HG03108 (cell line): ENCODE measurements at regions not wholly inside any gene's neighbourhood (a gene's known extent, or its start where the extent isn't known, plus 50 kb on each side); places are given as distances from the start of the nearest gene placed in this dataset.

Source experiments
- ATAC-seq: cut with Tn5 transposase; IDR thresholded peaks from one replicate; pipeline ENCODE4 v1.9.1; 2021; ENCODE audit warnings: moderate library complexity; ENCODE audit not compliant: unreplicated experiment

DNA sequence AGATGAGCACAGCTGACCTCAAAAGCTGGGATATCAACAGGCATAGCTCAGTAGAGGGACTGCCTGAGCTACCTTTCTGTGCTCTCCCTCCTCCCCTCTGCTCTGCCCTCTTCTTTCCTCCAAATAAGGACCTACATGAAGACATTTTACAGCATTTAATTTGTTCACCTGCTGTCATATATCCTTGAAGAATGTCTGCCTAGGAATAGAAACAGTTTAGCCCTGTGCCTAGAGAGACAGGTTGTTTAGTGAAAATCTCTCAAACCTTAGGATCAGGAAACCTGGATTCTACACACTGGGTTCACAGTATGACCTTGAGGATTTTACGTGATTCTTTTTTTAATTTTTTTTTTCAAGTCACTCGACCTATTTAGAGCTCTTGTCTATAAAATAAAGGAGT is 213.0 kb upstream of the SETBP1 start:
- no peak for ATAC-seq

DNA sequence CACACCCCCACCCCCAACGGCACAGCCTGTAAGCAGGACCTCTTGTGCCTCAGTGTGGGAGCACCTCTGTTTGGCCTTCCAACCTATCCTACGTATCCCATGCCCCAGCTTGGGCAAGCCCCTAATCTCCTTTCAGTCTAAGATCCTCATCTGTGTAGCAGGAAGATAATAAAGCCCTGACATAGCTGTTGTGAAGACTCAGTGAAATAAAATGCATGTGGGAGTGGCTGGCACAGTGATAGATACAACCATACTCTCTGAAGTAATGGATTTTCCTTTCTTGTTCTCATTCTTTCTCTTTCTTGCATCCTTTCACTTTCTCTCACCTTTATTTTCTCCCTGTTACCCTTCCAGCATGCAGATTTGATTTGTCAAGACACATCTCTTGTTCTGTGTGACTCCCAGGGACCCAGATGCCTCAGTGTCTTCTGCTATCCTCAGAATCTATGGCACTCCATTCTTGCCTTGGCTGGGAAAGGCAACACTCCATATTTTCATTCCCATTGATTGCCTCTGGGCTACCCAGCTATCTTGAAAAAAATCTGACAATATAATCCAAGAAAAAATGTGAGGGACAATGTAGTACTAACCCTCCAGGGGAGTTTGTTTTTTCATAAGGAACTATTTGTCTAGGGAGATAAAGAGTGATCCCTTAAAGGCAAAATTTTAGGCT is 207.2 kb upstream of the SETBP1 start:
- no peak for ATAC-seq

DNA sequence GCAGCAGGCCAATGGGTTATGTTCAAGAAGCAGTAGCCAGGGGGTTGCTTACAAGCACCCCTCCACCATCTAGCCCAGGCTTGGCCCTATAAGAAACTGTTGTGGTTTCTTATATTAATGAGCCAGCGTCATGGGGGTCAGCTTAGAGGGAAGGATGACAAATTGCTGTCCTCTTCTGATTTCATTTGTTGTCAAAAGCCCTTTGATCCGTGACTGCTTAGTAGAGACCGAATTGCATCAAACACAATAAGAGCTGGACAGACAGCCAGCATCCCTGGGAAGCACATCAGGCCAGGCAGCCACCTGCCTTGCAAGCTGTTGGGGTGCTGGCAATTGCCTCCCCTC is 206.6 kb upstream of the SETBP1 start:
- no peak for ATAC-seq

DNA sequence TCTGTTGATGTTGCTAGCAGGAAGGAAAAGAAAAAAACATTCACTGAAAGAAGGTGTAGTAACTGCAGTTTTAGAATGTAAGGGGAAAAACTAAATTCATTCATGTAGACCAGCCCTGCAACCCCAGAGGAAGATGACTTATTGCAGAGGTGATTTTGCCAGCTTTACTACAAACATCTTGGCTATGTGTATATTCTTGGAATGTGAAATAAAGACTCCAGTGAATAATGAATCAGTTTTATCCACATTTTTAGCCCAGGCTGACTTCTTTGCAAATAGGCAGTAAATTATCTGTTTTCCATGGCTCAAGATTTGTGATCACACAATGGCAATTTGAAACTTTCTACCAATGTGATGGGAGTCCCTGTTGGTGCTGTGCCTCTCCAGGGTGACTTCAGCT is 206.1 kb upstream of the SETBP1 start:
- no peak for ATAC-seq

DNA sequence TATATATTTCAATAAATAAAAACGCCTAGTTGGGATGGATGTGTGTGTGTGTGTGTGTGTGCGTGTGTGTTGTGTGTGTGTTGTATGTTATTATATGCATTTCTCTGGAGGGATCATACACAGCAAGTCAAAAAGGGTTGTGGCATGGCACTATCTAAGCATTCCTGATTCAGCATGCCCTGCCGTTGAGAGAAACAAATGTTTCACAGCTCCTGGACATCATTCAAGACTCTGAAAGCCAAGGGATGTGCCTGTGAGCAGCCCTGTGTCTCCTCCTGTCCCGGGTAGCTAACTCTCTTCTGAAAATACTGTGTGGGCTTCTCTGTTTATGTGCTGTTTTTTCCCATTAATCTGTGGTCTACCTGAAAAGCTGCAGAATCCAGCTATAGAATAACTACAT is 197.9 kb upstream of the SETBP1 start:
- ATAC-seq: no peak

DNA sequence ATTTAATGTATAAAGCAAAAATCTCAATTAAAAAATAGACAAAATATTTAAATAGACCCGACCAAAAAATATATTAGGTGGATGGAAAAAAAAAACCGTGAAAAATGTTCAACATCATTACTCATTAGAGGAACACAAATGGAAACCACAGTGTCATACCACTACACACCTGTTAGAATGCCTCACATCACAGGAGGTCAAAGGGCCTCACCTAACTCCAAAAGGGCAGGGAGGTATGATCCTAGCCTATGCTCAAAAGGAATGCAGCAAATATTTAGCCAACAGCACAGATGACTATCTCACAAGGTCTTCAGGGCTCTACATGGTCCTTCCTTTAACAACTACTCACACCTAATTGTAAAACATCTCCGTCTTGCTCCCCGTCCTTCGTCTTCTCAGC is 185.5 kb upstream of the SETBP1 start:
- ATAC-seq: no peak

DNA sequence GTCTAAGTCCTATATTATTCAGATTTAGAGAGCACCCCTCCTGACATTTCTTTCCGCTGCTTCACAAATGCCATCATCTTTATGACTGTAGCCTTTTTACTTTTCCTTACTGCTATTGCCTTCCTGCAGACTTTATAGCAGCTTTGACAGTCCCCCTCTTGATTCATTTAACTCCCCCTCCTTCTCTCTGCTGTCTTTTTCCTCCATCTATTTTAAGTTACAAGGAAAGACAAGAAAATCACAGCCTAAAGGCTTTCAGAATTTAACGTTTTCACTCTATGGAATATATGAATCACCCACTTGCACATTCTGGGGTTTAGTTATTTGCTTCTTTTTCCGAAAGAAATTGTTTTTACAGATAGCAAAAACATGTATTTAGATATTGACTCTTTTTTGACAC is 183.4 kb upstream of the SETBP1 start:
- no peak for ATAC-seq

DNA sequence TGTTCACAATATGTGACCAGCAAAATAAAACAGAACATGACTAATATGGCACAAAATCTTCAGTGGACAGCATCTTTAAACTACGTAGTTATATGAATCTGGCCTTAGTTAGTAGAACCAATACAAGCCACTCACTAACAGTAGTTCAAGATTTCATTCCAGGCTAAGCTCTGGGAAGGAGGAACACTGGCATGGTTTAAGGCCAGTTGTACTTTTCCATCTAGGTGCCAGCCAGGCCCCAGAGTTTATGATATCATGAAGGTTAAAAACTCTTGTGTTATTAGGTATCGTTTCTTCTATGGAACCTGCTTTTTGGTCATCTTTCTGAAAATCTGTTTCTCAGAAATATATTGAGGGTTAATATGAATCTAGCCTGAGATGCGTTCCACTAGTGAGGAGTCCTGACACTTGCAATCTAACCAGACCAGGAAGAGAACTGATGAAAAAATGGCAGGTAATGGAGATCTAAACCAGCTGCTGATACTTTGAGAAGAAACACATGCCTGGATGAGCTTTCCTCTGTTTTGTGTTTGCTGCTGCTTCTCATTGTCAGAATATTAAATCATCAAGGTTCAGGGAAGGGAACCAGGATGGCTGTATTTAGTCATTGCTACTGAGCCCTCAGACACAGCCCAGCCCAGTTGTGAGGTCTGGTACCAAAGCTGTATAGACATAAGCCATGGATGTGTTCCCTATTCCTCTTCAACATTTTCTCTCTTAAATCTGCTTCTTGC is 182.8 kb upstream of the SETBP1 start:
- ATAC-seq: no peak

DNA sequence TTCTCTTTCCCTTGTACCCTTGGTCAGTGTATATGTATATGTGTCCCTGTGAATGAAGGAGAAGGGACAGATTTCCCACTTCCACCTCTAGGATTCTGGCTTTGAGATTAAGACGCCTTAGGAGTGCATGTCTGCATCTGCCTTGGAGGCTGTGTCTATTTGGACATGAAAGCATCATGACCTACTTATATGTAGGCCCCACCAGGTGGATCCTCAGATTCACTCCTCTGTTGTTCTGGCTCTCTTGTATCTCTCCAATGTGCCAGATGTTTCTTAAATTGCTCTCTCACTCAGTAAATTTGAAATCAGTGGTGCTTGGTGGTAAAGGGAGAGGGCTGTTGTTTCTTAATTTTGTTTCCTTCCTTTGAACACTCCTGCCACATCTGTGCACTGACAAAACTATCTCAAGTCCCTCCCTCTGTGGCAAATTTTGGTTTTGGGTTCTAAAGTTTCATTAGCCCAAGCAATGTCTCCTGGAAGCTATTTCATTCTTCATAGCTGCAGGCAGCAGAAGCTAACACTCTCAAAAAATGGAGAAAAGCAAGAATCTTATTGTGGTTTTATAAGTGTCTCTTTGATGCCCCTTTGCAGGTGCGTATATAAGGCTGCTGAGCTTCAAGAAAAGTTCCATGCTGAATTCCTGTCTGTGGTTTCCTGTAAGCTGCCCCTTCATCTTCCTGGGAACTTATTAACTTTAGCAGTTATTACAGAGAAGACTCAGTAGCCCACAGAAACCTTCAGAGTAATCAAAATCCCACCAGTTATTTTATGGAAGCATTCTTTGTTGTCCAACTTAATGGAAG is 179.7 kb upstream of the SETBP1 start:
- ATAC-seq: no peak

DNA sequence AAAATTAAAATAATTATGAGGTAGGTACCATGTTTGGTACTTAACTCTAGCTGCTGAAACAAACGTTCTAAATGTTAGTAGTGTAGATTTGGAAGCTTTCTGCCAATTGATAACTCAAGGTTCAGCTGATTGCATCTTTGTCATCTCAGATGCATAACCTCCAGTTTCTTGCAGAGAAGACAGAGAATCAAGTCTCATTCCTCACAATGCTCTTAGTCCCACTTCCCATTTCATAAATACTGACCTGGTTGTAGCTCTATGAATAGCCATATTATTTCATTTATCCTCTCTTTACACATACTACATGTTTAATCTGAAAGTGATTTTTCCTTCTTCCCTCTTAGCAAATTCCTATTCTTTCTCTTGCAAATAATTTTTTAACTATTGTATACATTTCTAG is 178.5 kb upstream of the SETBP1 start:
- ATAC-seq: no peak

DNA sequence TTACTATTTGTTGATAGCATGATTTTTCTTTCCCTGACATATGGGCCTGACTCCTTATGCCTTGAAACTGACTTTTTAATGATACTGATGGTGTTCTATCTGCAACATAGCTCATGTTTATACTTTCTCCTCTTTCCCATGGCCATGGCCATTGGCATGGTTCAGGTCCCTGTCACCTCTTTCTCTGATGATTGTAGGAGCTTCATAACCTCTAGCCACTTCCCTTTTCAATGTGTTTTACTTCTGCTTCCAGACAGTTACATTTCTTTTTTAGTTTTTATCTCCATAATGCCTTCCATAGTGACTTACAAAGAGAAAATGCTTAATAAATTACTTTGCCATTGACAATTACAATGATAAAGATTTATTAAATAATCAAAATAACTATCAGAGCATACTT is 177.9 kb upstream of the SETBP1 start:
- ATAC-seq: no peak

DNA sequence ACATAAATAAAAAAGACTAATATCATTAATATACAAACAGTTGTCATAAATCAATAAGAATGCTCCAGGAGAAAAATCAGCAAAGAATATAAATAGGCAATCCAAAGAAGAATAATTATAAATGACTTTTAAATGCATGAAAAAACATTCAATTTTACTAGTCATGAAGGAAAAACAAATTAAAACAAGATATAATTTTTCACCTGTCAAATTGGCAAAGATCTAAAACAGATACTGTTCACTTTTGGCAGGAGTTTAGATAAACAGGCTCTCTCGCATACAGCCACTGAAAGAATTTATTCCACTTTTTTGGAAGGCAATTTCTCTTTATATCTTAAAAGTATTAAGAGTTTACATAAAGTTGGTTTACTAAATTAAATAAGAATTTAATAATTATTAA is 176.8 kb upstream of the SETBP1 start:
- ATAC-seq: no peak

DNA sequence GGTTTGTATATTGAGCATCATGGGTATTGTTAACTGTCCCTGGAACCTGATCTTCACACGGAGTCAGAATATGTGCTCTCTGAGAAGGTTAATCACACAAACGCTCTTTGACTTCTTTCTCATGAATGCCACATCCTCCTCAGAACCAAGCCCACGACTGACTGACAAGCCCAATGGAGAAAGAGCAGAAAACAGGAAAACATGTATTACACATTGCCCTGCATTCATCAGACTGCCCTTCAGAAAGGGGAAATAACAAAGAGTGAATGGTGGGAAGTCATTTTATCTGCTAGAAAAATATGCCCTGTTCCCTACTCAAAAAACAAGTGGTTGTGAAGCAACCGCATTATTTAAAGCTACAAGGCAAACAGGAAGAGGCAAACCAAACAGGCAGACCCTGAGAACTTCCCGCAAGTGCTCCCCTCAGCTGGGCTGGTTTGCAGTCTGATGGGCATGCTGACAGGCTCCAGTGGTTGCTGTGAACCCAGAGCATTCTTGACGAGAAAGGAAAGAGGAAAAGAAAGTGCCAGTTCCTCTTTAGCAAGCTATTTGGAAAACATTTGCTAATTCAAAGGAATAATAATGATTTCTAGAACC is 172.9 kb upstream of the SETBP1 start:
- no peak for ATAC-seq

DNA sequence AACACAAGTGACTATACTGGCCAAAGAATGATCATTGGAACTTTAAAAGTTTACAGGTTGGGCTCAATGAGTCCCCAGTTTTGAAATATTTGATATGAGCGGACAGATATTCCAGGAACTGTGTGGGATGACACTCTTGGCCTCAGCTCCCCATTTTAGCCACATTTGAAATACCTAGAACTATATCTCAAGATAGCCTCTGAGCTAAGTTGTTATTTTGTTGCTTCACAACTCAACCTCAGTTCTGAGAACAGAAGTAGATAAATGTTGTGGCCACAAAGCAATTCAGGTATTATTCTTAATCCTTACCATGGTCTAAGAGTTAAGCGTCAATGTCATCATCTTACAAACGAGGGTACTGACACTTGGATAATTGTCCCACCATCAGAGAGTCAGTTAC is 172.2 kb upstream of the SETBP1 start:
- ATAC-seq: no peak

DNA sequence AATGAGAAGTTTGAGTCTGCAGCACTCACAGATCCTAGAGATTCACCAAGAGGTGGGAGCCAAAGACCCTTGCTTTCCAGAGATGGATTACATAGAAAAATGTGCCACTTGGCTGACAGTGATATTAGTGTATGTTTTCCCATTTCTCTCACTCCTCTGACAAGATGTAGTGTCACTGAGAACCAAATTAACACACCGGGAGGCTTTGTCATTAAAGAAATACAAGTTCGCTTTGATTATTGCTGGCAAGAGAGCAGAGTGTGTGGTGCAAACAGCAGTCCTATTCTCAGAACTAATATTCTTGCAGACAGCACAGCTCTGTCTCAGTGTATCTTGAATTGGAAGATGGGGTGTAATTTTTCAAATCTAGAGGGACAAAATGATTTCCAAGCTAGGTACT is 171.6 kb upstream of the SETBP1 start:
- no peak for ATAC-seq

DNA sequence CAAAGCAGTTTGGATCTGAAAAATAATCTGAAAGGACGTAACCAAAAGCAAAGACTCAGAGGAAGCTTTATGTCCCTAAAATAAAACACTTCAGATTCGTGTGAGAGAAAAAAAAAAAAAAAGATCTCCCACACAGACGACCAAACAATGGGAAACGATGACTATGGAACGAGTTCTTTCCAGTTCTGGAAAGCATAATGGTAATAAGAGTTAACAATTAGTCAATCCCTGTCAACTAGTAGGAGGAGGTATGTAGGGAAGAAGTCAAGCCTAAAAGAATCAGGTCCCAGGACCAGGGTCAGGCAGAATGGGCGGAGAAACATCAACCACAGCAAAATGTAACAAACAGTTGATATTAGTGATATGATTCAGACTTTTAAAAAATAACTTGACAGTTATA is 170.3 kb upstream of the SETBP1 start:
- ATAC-seq: no peak

DNA sequence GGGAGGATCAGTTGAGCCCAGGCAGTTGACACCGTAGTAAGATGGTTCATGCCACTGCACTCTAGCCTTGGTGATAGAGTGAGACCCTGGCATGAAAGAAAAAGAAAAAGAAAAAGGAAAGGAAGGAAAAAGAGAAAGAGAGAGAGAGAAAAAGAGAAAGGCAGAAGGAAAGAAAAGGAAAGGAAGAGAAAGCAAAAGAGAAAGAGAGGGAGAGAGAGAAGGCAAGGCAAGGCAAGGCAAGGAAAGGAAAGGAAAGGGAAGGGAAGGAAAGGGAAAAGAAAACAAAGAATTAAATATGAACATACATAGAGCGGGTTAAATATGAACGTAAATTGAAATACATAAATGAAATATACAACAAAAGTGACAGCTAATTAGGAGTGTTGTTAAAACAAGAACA is 167.5 kb upstream of the SETBP1 start:
- no peak for ATAC-seq

DNA sequence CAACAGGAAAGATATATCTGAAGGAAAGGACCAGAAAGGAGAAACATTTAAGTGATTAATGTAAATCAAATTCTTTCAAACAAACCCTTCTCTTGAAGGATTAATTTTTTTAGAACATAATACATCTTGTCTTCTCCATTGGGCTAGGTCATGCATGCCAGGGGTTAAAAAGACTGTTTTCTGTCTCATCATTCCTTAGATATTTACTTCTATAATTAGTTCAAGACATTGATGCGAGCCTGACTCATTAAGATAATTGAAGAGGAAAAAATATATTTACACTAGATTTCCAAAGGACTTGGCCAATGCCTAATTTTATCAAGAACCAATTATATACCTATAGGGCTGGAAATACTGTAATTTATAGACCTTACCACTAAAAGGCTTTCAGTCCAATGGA is 166.6 kb upstream of the SETBP1 start:
- no peak for ATAC-seq

DNA sequence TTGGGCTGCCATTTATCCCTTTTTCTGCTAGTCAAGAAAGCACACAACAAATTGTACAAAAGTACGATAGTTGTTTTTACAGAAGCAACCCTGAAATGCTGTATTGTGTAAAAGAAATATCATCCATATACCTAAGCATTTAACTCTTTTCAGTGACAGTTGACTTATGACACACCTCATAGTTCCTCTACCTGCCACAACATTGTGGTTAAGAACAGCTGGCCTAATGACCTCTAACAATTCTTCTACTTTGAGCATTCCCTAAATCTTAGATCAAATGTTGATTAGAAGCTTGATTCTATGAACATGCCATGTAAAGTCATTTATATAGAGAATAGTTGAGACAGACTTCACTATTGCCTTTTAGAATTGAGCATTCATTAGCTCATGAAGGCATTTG is 165.9 kb upstream of the SETBP1 start:
- ATAC-seq: no peak

DNA sequence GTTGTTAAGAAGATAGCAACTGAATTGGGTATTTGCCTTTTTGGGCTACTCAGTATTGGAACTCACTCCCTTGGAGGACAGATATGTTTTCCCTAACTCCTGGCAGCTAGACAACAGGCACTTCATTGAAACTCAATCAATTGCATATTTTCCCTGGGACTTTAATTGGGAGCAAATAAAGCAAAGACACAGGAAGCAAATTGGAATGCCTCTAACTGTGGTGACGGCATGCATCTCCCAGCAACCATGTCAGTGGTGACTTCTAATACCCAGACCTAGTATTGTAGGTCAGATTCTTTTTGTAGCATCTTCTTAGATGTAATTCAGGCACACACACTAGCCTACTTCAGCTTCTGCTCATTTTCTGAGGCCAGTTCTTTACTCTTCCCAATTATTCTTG is 164.2 kb upstream of the SETBP1 start:
- no peak for ATAC-seq

DNA sequence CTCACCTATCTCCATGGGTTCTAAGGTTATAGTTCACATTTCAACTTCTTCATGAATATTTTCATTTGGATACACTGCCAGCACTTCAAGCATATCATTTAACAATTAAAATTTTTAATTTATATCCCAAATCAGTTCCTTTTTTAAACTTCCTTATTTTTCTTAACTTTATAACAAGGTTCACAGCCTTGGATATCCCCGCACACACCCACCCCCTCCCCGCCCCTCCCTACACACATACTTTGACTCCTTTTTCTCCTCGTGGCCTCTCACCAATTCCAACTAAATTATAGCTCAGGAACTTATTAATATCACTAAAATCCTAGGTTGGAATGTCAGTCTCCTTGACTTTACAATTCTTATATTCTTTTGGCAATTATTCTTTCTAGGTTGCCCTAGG is 163.6 kb upstream of the SETBP1 start:
- no peak for ATAC-seq

DNA sequence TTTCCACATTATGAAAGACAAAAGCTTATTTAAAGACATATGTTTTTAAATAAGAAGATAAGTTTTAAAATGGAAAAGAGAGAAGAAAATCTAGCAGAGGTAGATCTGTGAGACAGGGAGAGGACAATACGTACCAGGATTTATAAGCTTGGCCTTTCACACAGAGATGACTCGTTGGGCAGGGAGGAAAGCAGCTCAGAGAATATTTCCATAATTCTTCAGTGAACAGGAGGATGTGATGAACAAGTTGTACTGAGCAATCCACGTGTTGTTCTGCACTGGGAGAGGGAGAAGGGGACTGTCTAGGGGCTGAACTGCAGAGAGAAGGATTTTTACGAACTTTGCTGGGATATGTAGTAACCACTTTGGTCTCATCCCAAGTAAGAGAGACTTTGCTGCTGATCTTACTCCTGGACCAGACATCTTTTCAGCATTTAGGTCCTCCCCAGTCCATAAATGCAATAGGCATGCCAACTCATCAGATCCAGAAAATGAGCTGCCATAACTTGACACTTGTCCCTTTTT is 162.5 kb upstream of the SETBP1 start:
- no peak for ATAC-seq
